HG03280 (cell line): ENCODE measurements at regions not wholly inside any gene's neighbourhood (a gene's known extent, or its start where the extent isn't known, plus 50 kb on each side); places are given as distances from the start of the nearest gene placed in this dataset.
"Not testable (repeated sequence)": the region's sequence is repeated elsewhere in the genome, so short reads cannot be mapped to it uniquely, and the experiment has no call there.

Source experiments
- ATAC-seq: cut with Tn5 transposase; IDR thresholded peaks from one replicate; pipeline ENCODE4 v1.9.1; 2021; ENCODE audit warnings: mild to moderate bottlenecking, moderate library complexity; ENCODE audit not compliant: unreplicated experiment

DNA sequence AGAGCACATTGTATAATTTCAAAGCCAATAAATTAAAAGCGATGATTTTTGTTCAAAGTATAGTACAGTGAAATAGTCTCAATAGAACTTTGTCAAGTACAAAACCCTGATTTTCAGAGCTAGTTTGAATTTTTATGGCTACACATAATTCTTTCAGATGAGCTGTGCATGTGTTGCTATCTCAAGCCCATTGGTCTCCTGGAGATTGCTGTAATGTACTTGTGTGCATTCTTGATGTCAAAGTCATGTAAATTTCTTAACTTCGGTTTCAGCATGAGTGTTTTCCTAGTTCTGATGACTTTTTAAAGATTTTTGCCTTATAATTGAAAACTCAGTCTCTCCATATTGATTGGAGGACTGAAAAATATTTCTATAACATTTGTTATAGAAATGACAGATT is 200.8 kb downstream of the CEP135 start:
- ATAC-seq, result no peak

DNA sequence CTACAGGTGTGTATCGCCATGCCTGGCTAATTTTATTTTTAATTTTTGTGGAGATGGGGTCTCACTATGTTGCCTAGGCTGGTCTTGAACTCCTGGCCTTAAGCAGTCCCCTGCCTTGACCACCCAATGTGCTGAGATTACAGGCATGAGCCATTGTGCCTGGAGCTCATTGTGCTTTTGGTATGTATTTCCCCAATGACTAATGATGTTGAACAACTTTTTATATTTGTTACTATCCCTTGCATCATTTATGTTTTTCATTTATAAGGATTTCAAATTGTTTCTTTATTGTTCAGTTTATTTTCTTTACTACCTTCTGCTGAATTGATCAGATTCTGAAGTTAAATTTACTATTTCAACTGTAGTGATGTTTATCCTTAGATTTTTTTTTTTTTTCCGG is 199.7 kb downstream of the CEP135 start:
- ATAC-seq, result no peak

DNA sequence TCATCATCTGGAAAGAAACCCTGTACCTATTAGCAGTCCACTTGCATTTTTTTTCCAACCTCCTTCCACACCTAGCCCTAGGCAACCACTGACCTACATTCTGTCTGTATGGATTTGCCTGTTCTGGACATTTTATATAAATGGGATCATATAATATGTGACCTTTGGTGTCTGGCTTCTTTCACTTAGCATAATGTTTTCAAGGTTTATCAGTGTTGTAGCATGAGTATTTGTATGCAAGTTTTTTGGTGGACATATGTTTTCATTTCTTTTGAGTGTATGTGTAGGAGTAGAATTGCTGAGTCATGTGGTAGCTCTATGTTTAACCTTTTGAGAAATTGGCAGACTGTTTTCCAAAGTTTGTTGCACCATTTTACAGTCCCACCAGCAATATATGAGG is 198.6 kb downstream of the CEP135 start:
- no peak for ATAC-seq

- ATAC-seq, result no peak
Observed at GRCh38 chr4:56146956-56147355, 198.2 kb downstream of the CEP135 start.

GRCh38 chr4:56142088-56142487 is 193.3 kb downstream of the CEP135 start:
- ATAC-seq, result no peak

GRCh38 chr4:56139241-56139827 is 190.6 kb downstream of the CEP135 start:
- ATAC-seq, result no peak

DNA sequence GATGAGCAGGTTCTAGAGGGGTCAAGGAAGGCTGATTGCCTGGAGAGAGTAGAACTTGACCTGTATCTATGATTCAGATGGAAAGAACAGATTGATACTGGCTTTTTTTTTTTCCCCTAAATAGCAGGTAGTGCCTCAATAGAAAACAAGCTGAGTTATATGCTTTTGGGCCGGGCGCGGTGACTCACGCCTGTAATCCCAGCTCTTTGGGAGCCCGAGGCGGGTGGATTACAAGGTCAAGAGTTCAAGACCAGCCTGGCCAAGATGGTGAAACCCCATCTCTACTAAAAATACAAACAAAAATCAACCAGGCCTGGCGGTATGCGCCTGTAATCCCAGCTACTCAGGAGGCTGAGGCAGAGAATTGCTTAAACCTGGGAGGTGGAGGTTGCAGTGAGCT is 186.1 kb downstream of the CEP135 start:
- not testable (repeated sequence) for ATAC-seq

DNA sequence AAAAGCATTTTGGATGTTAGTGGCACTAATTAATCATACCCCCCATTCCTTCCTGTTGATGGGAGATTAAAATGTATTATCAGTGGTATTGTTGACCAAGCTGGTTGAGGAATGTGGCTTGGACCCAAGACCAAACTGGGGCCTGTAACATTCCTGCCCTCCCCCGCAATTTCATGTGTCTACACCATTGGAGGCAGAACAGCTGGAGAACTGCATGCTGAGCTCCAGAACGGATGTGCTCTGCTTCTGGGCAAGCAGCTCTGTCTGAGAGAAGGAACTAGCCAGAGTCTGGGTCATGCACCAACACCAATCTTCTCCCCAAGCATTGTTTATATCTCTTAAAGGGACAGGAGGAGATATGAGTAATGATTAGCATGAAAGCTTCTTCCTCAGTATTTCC is 185.5 kb downstream of the CEP135 start:
- no peak for ATAC-seq

DNA sequence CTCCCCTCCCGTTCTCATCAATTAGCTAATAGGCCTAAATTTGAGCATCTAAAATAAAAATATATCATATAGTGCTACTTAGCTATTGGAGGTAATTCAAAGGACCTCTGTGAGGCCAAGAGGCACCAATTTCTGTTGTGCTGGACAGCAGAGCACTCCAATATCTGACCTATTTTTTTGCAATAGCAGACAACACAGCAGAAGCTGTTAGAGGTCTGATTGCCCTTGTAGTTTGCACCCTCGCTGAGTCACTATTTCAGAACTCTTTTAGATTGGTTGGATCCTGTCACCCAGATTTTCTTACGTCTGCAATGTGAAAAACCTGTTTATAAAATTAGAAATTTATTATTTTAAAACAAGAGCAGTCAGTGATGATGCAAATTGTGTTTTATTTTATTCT is 184.1 kb downstream of the CEP135 start:
- no peak for ATAC-seq

DNA sequence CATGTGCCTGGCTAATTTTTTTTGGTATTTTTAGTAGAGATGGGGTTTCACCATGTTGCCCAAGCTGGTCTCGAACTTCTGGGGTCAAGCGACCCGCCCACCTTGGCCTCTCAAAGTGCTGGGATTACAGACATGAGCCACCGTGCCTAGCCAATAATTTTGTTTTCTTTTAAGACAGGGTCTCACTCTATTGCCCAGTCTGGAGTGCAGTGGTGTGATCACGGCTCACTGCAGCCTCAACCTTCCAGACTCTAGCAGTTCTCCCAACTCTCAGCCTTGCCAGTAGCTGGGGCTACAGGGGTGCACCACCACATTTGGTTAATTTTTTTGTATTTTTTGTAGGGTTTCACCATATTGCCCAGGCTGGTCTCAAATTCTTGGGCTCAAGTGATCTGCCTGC is 183.4 kb downstream of the CEP135 start:
- ATAC-seq, result not testable (repeated sequence)

DNA sequence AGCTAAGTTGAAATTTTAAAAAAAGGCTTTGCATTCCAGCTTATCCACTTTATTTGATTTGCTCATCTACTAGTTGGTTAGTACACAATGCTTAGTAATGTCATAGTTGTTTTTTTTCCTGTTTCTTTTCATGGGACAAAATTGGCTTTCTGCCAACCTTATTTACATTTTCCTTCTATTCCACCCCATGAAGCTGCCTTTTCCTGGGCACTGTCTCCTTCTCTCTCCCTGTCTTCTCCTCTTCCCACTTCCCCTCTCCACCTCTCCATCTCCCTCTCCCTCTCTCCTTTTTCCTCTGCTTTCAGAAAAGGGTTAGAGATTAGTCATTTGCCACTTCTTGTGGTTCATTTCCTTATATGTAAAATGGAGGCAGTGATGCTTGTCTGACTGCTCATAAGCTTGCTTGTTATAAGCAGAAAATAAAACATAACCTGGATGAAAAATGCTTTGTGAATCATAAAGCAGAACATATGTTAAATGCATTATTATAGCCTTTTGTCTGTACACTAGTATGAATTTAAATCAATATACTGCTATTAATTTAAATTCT is 181.9 kb downstream of the CEP135 start:
- no peak for ATAC-seq

DNA sequence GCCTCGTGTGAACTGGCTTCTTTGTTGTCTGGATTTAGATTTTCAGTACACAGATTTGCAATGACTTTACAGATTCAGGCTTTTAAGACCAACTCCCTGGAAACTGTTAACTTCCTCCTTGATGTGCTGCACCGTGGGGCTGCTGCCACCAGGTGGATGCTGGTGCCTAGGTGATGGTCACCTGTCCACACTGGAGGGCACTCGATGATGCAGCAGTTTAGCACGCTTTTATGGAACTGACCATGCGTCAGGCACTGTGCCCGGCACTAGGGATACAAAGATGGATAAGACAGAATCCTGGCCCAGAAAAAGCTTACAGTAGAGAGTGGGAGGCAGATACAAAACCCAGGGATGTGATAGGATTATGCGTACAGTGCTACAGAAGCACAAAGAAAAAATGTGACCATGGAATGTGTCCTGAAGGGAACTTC is 180.7 kb downstream of the CEP135 start:
- ATAC-seq, result peak; percentile 58

- no peak for ATAC-seq
Observed at GRCh38 chr4:56128213-56128612, 179.5 kb downstream of the CEP135 start.

DNA sequence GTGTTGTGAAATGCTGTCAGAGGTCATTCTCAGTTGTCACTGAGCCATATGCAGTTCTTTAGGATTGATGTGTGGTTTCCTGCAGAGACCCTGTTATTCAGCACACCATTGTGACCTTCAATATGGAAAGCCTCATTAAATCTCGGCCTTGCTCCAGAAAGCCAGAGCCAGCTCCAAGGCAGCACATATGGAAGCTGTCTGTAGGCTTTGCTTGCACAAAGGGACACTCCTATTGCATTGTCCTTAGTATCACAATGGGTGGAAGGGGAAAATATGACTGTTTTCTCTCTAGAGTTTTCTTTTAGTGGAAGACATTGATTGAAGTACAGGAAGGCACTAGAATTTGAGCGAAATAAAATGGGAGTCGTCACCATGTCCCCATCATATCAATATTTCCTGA is 179.0 kb downstream of the CEP135 start:
- no peak for ATAC-seq

DNA sequence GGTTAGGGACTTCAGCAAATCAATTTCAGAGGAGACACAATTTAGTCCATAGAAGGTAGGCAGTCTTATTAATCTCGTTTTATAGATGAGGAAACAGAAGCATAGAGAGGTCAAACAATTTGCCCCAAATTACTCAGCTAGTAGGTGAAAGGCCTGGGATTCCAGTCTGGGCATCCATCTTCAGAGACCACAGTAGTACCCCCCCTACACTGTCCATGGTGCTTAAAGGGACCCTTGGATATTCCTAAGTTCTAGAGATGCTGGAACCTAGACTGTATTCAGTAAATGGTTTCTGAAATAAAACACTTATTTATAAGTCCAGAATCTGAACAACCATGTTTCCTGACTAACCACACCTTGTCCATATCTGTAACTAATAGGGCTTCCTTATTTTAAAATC is 174.8 kb downstream of the CEP135 start:
- ATAC-seq, result no peak

- ATAC-seq, result no peak
Observed at GRCh38 chr4:56123051-56123450, 174.3 kb downstream of the CEP135 start.

GRCh38 chr4:56118845-56119244 is 170.1 kb downstream of the CEP135 start:
- no peak for ATAC-seq

DNA sequence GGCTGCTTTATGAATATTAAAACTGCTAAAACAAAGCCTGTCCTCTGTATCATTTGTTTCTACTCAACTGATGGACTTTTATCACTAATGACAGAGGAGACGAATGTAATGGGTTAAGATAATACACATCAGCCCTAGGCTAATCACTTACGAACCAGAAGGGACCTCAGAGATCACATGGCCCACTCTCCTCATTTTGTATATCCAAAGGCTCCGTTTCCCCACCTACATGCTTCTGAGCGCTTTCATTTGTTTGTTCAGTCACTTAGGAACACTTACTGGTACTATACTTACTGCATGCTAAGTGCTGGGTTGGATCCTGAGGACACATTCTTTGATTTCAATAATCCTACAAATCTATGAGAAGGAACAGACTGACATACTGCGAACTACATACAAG is 169.3 kb downstream of the CEP135 start:
- no peak for ATAC-seq

- no peak for ATAC-seq
Observed at GRCh38 chr4:56115898-56116297, 167.2 kb downstream of the CEP135 start.

- no peak for ATAC-seq
Observed at GRCh38 chr4:56112377-56112776, 163.6 kb downstream of the CEP135 start.

- ATAC-seq, result no peak
Observed at GRCh38 chr4:56106180-56107147, 157.7 kb downstream of the CEP135 start.

DNA sequence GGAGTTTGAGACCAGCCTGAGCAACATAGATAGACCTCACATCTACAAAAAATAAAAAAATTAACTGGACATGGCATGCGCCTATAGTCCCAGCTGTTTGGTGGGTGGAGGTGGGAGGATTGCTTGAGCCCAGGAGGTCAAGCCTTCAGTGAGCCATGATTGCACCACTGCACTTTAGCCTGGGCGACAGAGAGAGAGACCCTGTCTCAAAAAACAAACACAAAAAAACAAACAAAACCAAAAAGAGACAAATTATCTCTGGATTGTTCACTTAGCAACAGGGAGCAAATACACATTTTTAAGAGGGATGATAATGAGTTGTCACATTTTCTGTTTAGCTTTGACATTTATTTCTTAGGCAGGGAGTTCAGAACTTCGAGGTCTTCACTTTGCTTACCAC is 155.4 kb downstream of the CEP135 start:
- no peak for ATAC-seq
